Posterior vena cava (tissue), 2 donors: ENCODE measurements at regions not wholly inside any gene's neighbourhood (a gene's known extent, or its start where the extent isn't known, plus 50 kb on each side); places are given as distances from the start of the nearest gene placed in this dataset.
"Not testable (repeated sequence)": the region's sequence is repeated elsewhere in the genome, so short reads cannot be mapped to it uniquely, and the experiment has no call there.

Experiments
- DNase-seq: peaks from one replicate; pipeline ENCODE4 v3.0.0-alpha.2; 2020; ENCODE audit warnings: low spot score
- intact Hi-C, 2 donors: fragments of 100-400 bp; cut with DNase I; formaldehyde crosslinking; loops; one replicate each; pipeline versions ENCODE4 v1.14.1 to v1.14.2; 2022 to 2023
- donor health status: DM: yes; HTN: yes; CAD: no.
- donor health status: DM: yes; HTN: yes; CAD: no.

DNA sequence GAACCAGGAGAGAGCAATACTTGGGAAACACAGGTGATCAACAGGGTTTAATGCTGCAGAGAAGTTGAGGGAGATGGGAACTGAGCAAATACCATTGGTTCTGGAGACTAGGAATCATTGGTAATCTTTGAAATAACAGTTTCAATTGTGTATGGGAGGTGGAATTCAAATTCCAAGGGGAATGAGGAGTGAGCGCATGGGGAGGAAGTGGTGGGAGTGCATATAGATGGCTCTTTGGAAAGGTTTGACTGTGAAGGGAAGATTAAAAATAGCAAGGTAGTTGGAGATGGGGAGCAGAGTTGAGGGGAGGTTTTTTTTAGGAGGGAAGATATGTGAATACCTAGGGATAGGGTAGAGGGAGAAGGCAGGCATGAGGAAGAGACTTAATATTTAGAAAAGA is 51.1 kb upstream of the ROPN1 start:
- DNase-seq, result no peak
- intact Hi-C loops, result no loop called here

DNA sequence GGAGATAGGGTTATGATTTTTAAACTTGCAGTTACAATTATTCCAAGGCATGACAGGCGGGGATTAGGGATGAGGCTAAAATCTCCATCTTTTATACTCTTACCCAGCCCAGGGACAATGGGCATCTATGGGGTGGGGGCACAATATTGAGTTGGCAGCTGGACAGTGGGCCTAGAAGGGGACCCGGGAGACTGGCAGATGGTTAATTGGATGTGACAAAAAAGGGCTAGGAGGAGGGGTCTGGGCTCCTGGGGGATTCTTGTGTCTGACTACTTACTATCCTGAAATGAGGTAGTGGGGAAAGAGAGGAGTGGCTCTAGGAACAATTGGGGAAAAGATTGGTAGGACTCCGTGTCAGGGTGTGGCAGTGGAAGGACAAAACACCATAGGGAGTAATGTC is 53.0 kb upstream of the ROPN1 start:
- intact Hi-C loops, result no loop called here
- no peak for DNase-seq

DNA sequence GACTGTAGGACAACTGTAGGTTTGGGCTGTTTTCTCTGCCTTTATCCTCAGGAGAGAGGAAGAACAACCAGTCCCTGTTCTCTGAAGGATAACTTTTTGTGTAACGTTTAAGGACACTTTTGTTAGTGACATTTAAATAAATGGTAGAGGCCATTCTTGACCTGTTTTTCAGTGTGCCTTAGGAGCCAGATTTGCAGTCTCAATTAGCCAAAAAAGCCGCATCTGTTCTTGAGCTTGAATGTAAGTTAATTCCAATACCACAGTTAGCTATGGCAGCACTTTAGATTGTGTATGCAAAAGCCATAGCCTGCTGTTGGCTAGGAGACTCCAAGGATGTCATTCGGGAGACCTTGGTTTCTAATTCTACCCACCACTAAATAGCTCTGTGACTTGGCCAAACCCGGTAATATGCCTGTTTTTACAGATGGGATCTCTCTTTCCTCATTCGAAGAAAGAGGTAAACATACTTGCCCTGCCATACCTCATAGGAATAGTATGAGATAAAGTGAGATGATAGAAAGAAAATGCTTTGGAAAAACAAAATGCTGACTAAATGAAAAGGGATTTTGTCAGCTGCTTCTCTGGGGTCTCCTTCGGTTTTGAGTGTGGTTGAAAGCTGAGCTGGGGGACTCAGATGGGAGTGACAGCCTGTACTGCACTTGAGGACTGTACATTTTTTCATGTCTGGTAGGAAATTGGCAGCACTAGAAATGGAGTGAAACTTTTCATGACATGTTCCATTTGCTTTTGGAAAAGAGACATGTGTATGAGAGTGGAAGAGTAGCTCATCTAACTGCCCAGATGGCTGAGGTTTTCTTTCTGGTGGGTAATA is 57.3 kb upstream of the ROPN1 start:
- no peak for DNase-seq
- intact Hi-C loops, result no loop called here

DNA sequence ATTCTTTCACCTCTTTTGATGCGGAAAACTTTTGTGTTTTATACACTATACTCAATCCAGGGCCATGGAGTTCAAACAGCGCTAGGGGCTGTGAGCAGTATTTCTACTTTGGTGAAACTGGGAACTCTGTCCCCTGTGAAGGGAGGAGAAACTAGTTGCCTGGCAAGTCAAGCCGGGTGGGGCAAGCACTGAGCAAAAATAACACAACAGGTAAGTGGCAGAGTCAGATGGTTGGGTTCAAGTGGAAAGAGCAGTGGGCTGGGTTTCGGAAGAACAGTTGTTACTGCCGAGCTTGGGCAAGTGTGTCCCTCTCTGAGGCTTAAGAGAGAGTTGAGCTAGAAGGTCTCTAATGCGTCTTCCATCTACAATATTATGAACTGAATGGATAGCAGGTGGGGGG is 59.7 kb upstream of the ROPN1 start:
- intact Hi-C loops, result no loop called here
- no peak for DNase-seq

DNA sequence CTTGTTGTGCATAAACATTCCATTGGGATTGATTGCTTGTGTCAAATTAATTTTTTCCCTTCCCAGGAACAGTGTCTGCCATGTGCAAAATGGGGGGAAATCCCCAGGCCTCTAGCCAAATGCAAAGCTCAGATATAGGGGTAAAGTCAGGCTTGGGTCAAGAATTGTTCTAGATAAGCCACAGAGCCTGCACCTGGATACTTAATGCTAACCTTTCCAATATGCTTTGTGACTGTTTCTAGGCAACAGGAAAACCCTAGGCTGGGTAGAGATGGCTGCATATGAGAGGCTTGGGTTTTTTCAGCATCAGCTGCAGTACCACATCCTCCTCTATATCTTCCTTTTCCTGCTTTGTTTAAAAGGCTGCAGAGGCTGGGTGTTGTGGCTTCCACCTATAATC is 61.9 kb upstream of the ROPN1 start:
- intact Hi-C loops, result no loop called here
- DNase-seq, result no peak

DNA sequence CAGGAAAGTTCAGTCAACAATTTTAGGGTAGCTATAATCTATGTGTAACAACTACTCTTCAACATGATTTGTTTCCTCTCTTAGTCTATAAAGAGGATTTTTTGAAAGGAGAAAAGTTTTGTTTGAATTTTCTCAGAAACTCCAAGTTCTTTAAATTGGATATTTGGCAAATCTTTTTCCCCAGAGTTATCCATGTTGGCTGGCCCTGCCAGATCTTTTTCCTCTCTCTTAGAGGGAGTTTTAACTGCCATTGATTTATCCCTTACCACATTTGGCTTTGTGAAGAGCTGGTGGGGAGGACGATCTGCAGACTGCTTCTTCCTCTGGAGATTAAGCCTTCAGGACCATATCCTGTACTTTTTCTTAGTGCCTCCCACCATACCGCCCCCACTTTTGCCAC is 64.9 kb upstream of the ROPN1 start:
- no peak for DNase-seq
- intact Hi-C loops, result loop anchor here in 1 of 2 donors (5.0 kb wide), 1 partner anchor 1090 kb away; no protein-coding TSS in a partner anchor

DNA sequence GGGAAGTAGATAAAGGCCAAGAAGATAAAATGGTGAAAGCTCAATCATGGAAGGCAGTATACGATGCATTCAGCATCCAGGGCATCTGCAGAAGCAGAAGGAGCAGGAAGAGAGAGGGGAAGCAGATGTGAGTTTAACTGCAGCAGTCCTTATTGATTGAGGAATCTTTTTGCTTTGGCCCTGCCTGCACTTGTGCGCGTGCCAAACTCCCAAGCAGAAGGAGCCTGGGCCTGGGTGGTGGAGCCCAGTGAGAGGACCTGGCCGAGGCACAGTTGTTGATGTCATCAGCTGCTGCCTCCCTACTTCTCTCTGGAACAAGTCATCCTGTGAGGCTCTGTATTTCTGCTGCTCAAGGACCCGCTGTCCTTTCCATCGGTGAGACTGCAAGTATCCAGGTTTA is 65.5 kb upstream of the ROPN1 start:
- peak; percentile 85 for DNase-seq
- intact Hi-C loops, result loop anchor here in 1 of 2 donors (5.0 kb wide), 1 partner anchor 1090 kb away; no protein-coding TSS in a partner anchor

DNA sequence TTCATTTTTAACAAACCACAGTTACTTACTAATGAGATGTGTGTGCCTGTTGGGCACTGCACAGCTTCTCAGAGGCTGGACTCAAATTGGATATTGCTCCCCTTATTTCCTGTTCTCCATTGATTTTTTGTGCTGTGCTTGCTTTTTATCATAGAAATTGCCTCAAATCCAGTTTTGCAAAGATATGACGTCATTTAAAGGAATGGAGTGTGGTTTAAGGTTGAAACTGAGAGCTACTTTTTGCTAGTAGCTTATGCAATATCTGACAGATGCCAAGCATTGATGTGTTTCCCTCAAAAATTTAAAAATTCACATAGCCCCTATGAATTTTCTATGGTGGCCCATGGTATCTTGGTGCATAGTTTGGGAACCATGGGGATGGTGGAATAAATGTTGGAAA is 67.7 kb upstream of the ROPN1 start:
- no peak for DNase-seq
- intact Hi-C loops, result loop anchor here in 1 of 2 donors (5.0 kb wide), 1 partner anchor 1092 kb away; no protein-coding TSS in a partner anchor

DNA sequence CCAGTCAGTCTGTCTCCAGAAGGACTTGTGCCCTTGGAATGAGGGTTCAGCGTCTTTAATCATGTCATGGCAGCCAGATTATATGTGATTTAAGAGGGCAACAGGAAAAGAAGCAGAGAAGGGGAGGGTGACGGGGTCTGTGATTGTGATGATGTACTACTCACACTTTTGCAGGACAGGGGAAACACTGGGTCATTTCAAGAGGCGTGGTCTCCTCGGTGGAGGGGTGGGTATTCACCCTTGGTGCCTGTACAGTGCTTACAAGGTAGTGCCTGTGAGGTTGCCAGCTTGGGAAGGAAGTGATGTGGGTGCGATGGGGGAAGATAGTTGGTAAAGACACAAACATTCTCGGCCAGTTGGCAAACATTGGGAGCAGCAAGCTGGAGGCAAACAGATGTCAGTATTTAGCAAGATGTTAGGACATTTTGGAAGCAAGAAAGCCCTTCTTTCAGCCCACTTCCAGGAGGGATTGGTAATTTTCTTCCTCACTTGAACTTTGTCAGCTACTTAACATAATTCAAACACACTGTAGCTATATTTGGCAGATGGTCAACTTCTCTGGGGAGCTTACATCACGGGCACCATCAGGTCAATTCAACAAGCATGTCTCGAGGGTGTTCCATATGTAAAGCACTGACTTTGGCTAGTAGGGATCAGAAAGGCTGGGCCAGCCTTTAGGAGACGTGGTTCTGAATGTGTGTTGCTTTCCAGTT is 71.4 kb upstream of the ROPN1 start:
- intact Hi-C loops, result no loop called here
- peak; percentile 77 for DNase-seq

DNA sequence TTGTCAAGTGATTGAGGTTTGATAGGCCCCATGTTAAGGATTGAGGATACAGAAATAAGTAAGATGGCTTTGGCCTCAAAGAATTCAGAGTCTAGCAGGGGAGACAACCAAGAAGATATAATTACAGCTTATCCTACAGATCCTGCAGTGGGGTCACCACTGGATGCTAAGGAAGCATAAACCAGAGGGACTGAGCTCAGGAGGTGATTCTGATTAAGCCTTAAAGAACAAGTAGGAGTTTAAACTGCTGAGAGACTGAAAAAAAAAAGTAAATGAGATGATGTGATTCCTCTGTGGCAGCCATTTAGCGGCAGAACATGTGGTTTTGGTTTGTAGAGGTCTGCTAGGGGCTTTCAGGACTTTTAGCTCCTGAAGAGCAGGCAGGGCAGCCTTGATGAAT is 72.1 kb upstream of the ROPN1 start:
- intact Hi-C loops, result no loop called here
- DNase-seq, result no peak

DNA sequence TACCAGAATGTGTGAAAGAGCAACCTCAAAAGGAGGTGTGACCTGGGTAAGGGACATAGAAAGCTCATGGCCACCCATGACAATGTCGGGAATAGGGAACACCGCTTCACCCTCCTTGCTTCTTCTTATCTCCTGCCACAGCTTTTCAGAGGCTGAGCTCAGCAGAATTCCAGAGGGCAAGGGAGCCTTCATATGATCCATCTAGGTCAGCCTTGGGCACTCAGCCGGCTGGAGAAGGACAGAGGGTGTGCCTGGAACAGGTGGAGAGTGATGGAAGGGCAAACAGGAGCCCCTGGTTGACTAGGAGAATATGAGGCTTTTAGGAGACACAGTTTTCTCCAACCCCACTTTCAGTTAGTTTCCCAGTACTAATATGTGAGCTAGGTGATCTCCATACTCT is 74.6 kb upstream of the ROPN1 start:
- intact Hi-C loops, DNase-seq: not testable (repeated sequence)

DNA sequence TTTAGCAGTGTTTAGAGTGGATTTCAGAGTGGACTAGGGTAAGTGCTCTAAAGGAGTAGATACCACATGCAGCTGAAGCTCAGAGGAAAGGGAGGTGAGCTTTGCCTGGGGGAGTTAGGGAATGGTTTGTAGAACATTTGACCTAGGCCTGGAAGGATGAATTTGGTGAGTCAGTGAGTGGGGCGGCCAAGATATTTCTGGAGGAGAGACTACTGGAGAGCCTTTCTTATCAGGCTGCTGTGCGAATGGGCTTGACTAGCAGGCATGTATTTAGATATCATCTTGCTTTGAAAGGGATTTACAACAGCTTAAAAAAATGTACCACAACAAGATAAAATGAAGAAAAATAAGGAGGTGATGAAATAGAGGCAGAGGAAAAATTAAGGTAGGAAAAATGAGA is 77.8 kb upstream of the ROPN1 start:
- intact Hi-C loops, DNase-seq: not testable (repeated sequence)

DNA sequence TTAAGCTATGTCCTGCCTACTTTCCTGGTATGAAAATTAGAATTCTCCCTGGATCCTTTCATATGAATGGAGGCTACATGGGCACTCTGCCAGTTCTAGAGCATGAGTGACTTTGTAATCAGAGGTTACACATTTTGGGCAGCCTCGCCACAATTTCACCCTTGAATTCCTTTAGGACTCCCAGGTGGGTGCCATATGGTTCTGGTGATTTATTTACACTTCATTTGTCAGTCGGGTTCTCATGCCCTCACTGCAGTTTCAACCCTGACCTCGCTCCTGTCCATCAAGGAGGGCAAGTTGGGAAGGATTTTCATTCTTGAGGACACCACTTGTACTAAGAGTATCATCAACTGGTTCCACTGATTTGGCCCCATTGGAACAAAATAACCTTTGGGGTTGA is 83.2 kb upstream of the ROPN1 start:
- DNase-seq, result not testable (repeated sequence)
- intact Hi-C loops, result loop anchor here in 1 of 2 donors (5.0 kb wide), 1 partner anchor 43 kb away; the partner anchor contains the start of gene KALRN

DNA sequence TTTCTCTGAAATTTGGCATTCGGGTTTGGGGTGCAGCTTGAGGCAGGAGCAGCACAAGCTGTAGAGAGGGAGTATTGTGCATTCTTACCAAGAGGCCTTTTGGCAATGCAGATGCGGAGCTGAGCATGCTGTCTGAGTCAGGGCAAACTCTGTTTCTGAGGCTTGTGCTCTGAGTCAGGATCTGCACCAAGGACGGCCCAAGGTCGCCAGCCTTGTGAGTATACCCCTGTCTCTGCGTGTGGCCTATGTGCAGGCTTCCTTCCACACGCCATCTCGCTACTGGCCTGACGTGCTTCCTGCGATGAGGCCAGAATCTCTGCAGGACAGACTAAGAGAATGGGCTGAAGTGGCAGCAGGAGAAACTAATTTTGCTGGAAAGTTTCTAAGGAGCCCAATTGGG is 83.8 kb upstream of the ROPN1 start:
- intact Hi-C loops, result loop anchor here in 1 of 2 donors (5.0 kb wide), 1 partner anchor 43 kb away; the partner anchor contains the start of gene KALRN
- DNase-seq, result no peak

DNA sequence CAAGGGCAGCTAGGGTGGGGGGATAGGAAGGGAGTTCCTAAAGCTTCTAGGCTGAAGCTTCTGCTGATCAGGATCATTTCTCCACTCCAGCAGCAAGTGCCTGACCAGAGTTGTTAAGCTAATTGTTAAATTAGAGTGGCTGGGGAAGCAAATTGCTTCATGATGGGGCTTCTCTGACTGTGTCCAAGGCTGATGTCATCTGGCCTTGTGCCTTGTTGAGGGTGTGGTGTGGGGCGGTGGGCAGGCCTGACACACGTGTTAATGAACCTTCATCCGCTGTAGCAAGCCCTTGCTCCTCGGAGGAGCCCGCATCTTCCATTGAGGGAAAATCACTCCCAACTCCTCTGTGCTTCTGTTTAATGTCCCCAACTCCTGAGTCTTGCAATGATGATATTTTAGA is 84.3 kb upstream of the ROPN1 start:
- intact Hi-C loops, result loop anchor here in 1 of 2 donors (5.0 kb wide), 1 partner anchor 44 kb away; the partner anchor contains the start of gene KALRN
- no peak for DNase-seq

DNA sequence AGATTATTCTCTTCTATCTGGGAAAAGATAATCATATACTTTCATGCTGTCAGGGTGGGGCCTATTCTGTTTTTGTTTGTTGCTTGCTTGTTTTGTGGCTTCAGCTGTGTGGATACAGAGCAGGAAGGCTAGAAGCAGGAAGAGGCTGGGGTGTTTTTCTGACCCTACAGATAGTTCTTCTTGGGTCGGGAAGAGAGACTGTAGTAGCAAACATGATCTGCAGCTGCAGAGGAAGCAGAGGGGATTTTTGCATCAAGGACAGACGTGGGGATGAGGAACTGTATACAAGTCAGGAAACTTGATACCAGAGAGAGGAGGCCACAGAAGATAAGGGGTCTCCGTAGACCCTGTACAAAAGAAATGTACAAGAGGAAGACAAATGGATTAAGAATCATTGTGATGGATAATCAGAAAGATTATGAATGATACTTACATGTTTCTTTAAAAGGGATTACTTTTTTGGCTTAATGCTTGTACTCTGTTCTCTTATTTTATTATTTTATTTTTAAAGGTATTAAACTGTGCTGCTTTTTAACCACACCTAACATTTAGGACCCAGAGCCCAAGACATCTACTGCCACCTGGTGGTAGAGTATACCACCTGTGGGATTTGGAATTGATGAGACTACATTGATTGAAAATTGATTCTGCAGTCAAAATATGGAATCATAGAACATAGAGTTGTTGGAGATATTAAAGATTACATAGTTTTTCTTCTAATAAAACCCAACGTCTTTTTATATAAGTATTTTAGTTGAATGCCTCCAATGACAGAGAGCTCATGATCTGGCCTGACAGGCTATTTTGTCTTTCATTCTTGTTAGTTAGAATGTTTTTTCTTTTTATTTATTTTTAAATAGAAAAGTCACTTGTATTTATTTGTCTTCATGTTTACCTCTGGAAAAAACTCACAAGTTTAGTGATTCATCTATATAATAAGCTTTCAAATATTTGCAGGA is 87.3 kb upstream of the ROPN1 start:
- no peak for DNase-seq

DNA sequence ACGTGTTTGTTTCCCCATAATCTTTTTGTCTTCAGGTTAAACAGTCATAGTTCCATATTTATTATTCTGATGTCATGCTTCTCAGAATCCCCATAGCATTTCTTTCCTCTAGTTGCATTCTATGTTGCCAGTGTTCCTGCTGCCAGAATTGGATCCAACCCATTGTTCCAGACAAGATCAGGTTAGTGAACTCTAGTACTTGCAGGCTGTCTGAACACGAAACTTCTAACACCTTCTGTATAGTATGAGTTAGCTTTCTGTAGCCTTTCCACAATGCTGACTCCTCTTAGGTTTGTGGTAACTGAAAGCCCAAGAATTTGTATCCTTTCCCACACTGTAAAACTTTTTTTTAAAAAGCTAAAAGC is 88.0 kb upstream of the ROPN1 start:
- intact Hi-C loops, result loop anchor here in 1 of 2 donors (5.0 to 10.0 kb wide), 2 partner anchors 48 to 195 kb away; partner anchors contain the start of gene KALRN
- DNase-seq, result no peak

More for the DNA sequence above, 87.3 kb upstream of the ROPN1 start:
- intact Hi-C loops, result loop anchor here in 1 of 2 donors (5.0 kb wide), 1 partner anchor 47 kb away; the partner anchor contains the start of gene KALRN

DNA sequence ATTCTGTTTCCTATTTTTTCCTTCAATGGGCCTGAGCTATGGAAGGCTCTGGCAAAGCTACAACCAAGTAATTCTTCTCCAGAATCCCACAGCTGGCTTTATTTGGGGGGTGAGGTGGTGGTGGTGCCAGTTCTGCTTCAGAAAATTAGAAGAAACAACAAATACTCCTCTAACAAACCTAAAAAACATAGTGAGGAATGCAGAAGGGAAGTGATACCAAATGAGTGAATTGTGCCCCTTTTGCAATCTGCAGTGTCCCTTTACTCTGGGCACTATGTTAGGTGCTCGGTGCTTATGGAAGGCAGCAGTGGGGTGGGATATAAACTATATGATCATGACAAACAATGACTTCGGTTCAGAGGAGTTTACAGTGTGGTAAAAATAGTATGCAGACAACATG is 90.4 kb upstream of the ROPN1 start:
- intact Hi-C loops, result loop anchor here in 1 of 2 donors (10.0 kb wide), 1 partner anchor 192 kb away; no protein-coding TSS in a partner anchor
- DNase-seq, result no peak
